H9 (cell line): ENCODE measurements at regions not wholly inside any gene's neighbourhood (a gene's known extent, or its start where the extent isn't known, plus 50 kb on each side); places are given as distances from the start of the nearest gene placed in this dataset.

ENCODE experiments used
- DNase-seq: peaks from one replicate; pipeline ENCODE4 v3.0.0-alpha.2; 2017
- H2AFZ ChIP-seq: one replicate; pipeline ENCODE4 v1.6.1; 2013; ENCODE audit warnings: mild to moderate bottlenecking, low read length, control low read depth, moderate library complexity
- H2AK5ac ChIP-seq: 2 replicates; pipeline ENCODE4 v1.6.1; 2013; ENCODE audit warnings: low read length, control low read depth, mixed read lengths; ENCODE audit not compliant: insufficient read length
- H2BK120ac ChIP-seq: one replicate; pipeline ENCODE4 v1.6.1; 2013; ENCODE audit warnings: low read depth, mild to moderate bottlenecking, low read length, control low read depth, inconsistent platforms; ENCODE audit not compliant: poor library complexity, severe bottlenecking
- H2BK12ac ChIP-seq: 2 replicates; pipeline ENCODE4 v1.6.1; 2013; ENCODE audit warnings: low read length, control low read depth, mixed read lengths, low read depth; ENCODE audit not compliant: insufficient read length
- H2BK15ac ChIP-seq: 2 replicates; pipeline ENCODE4 v1.6.1; 2013; ENCODE audit warnings: low read depth, low read length, control low read depth
- H2BK20ac ChIP-seq: one replicate; pipeline ENCODE4 v1.6.1; 2013; ENCODE audit warnings: low read depth, mild to moderate bottlenecking, low read length, control low read depth, inconsistent platforms; ENCODE audit not compliant: poor library complexity, severe bottlenecking
- H2BK5ac ChIP-seq: 2 replicates; pipeline ENCODE4 v1.6.1; 2013; ENCODE audit warnings: low read length, control low read depth, mixed read lengths; ENCODE audit not compliant: insufficient read length
- H3K14ac ChIP-seq: 2 replicates; pipeline ENCODE4 v1.6.1; 2013; ENCODE audit warnings: low read length, control low read depth; ENCODE audit not compliant: insufficient read depth
- H3K18ac ChIP-seq: 2 replicates; pipeline ENCODE4 v1.6.1; 2013; ENCODE audit warnings: low read depth, mild to moderate bottlenecking, mixed read lengths, low read length, control low read depth; ENCODE audit not compliant: insufficient read length
- H3K23ac ChIP-seq: 2 replicates; pipeline ENCODE4 v1.6.1; 2013; ENCODE audit warnings: low read length, control low read depth, mixed read lengths, low read depth; ENCODE audit not compliant: insufficient read length
- H3K23me2 ChIP-seq: 2 replicates; pipeline ENCODE4 v1.6.1; 2013; ENCODE audit warnings: low read depth, mild to moderate bottlenecking, mixed read lengths, low read length, control low read depth; ENCODE audit not compliant: insufficient read length, poor library complexity, severe bottlenecking
- H3K27ac ChIP-seq: 2 replicates; pipeline ENCODE4 v1.5.1; 2013; ENCODE audit warnings: low read length, control low read depth, mixed read lengths, low read depth; ENCODE audit not compliant: insufficient read length
- H3K27me3 ChIP-seq: 2 replicates; pipeline ENCODE4 v1.6.1; 2013; ENCODE audit warnings: low read length, control low read depth, inconsistent platforms; ENCODE audit not compliant: insufficient read depth
- H3K4ac ChIP-seq: 2 replicates; pipeline ENCODE4 v1.6.1; 2013; ENCODE audit warnings: low read depth, mild to moderate bottlenecking, control low read depth, inconsistent platforms, low read length, moderate library complexity
- H3K4me1 ChIP-seq: 2 replicates; pipeline ENCODE4 v1.6.1; 2013; ENCODE audit warnings: low read length, control low read depth, inconsistent platforms; ENCODE audit not compliant: insufficient read depth
- H3K4me2 ChIP-seq: 2 replicates; pipeline ENCODE4 v1.6.1; 2013; ENCODE audit warnings: low read length, control low read depth, mixed read lengths; ENCODE audit not compliant: insufficient read length, insufficient read depth
- H3K56ac ChIP-seq: 2 replicates; pipeline ENCODE4 v1.6.1; 2013; ENCODE audit warnings: low read depth, mild to moderate bottlenecking, mixed read lengths, low read length, control low read depth; ENCODE audit not compliant: insufficient read length
- H3K79me1 ChIP-seq: 2 replicates; pipeline ENCODE4 v1.6.1; 2013; ENCODE audit warnings: low read depth, mild to moderate bottlenecking, moderate library complexity, low read length, control low read depth, inconsistent platforms; ENCODE audit not compliant: insufficient read depth, poor library complexity, severe bottlenecking
- H3K79me2 ChIP-seq: 2 replicates; pipeline ENCODE4 v1.6.1; 2013; ENCODE audit warnings: low read length, control low read depth, inconsistent platforms; ENCODE audit not compliant: insufficient read depth
- H3K9ac ChIP-seq: 2 replicates; pipeline ENCODE4 v1.6.1; 2013; ENCODE audit warnings: low read length, control low read depth, mixed read lengths; ENCODE audit not compliant: insufficient read length; ENCODE audit errors: extremely low read depth
- H3K9me3 ChIP-seq: one replicate; pipeline ENCODE4 v1.6.1; 2013; ENCODE audit warnings: low read depth, low read length, inconsistent platforms; ENCODE audit not compliant: control insufficient read depth
- H3T11ph ChIP-seq: one replicate; pipeline ENCODE4 v1.6.1; 2013; ENCODE audit warnings: mild to moderate bottlenecking, low read length, control low read depth, inconsistent platforms
- H4K20me1 ChIP-seq: one replicate; pipeline ENCODE4 v1.6.1; 2013; ENCODE audit not compliant: control insufficient read depth, insufficient read length, insufficient read depth
- H4K5ac ChIP-seq: 2 replicates; pipeline ENCODE4 v1.6.1; 2013; ENCODE audit warnings: low read depth, mild to moderate bottlenecking, mixed read lengths, low read length, control low read depth; ENCODE audit not compliant: insufficient read length
- H4K8ac ChIP-seq: replicated peaks from 2 replicates; pipeline ENCODE4 v1.6.1; 2013; ENCODE audit warnings: low read length, control low read depth, mixed read lengths, low read depth; ENCODE audit not compliant: insufficient read length
- H4K91ac ChIP-seq: 2 replicates; pipeline ENCODE4 v1.6.1; 2013; ENCODE audit warnings: low read depth, mild to moderate bottlenecking, moderate library complexity, mixed read lengths, low read length, control low read depth; ENCODE audit not compliant: insufficient read length
- H3K27ac Mint-ChIP-seq, 3 experiments: 2 replicates in 2 of 3; 3 replicates in 1 of 3; pipeline ENCODE4 v1.8.0; 2020 to 2021; ENCODE audit warnings: mixed read lengths in 3 of 3, mild to moderate bottlenecking in 1 of 3, moderate library complexity in 1 of 3
- H3K27me3 Mint-ChIP-seq: 2 replicates; pipeline ENCODE4 v1.8.0; 2021; ENCODE audit warnings: low read depth, mild to moderate bottlenecking, moderate library complexity, mixed read lengths
- H3K36me3 Mint-ChIP-seq, 3 experiments: 2 replicates in 2 of 3; 3 replicates in 1 of 3; pipeline ENCODE4 v1.8.0; 2020 to 2021; ENCODE audit warnings: low read depth in 3 of 3, mixed read lengths in 3 of 3; ENCODE audit not compliant: insufficient read depth in 1 of 3
- H3K4me1 Mint-ChIP-seq, 2 experiments: 2 replicates each; pipeline ENCODE4 v1.8.0; 2020; ENCODE audit warnings: mixed read lengths in 2 of 2
- H3K4me3 Mint-ChIP-seq, 2 experiments: 2 replicates in 1 of 2; 3 replicates in 1 of 2; pipeline ENCODE4 v1.8.0; 2020 to 2021; ENCODE audit warnings: mild to moderate bottlenecking in 2 of 2, mixed read lengths in 2 of 2, moderate library complexity in 1 of 2
- H3K9me3 Mint-ChIP-seq, 2 experiments: 2 replicates in 1 of 2; 3 replicates in 1 of 2; pipeline ENCODE4 v1.8.0; 2020; ENCODE audit warnings: mild to moderate bottlenecking in 2 of 2, mixed read lengths in 2 of 2, moderate library complexity in 1 of 2
- WGBS: extraction: QIAGEN DNeasy Blood & Tissue Kit; methylation state at CpG from one replicate; pipeline ENCODE4 v1.1.7; 2013; ENCODE audit warnings: missing lambda C conversion rate, low lambda C conversion rate, mixed read lengths; ENCODE audit not compliant: insufficient read length; ENCODE audit errors: extremely low coverage; 5-methylcytosine and 5-hydroxymethylcytosine counted together
- TF ChIP-seq, protein P1 (sequence below): fragments of 200-600 bp; sonication (generic); conservative IDR thresholded peaks from 3 replicates; pipeline ENCODE4 v1.8.0; 2021; ENCODE audit warnings: antibody characterized with exemption, mild to moderate bottlenecking

DNA sequence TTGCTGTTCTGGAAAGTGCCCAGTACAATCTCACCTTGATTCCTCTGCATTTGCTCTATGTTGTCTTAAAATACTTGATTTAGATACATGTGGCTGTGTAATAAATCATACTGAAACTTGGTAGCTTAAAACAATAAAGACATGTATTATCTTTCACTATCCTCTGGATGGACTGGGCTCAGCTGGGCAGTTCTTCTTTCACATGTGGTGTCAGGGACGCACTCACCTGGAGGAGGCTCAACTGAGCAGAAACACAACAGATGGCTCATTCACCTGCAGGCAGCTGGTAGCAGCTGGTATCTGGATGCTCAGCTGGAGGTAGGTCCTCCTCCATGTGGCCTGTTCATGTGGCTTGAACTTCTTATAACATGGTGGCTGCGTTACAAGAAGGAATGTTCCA is 563.8 kb upstream of the FRG1 start:
- H3K4me3 Mint-ChIP-seq, result no peak overlapping the region
- Histone ChIP-seq H3K4me1 (no peaks in the 10 kb centered on the region), H3T11ph (no peak overlapping the region), H3K4ac (no peak overlapping the region), H3K79me2 (no peaks in the 10 kb centered on the region), H3K79me1 (no peaks in the 10 kb centered on the region), H2BK15ac (no peak overlapping the region), H3K27ac (no peak overlapping the region), H3K23ac (no peak overlapping the region), H4K20me1 (no peaks in the 10 kb centered on the region), H4K5ac (no peak overlapping the region), H4K8ac (no peak overlapping the region), H3K23me2 (no peaks in the 10 kb centered on the region), H3K9me3 (peaks cover 30% of the 10 kb centered on the region), H3K56ac (no peak overlapping the region), H2AFZ (no peak overlapping the region), H2BK120ac (no peak overlapping the region), H3K27me3 (no peaks in the 10 kb centered on the region), H3K4me2 (no peak overlapping the region), H3K14ac (no peak overlapping the region), H2AK5ac (no peak overlapping the region), H2BK20ac (no peak overlapping the region), H3K18ac (no peak overlapping the region), H3K9ac (no peak overlapping the region), H2BK12ac (no peak overlapping the region), H2BK5ac (no peak overlapping the region), H4K91ac (no peak overlapping the region)
- H3K9me3 Mint-ChIP-seq, result peaks cover 54 to 82% of the 10 kb centered on the region in 2 experiments
- DNase-seq, result no peak
- TF ChIP-seq, protein P1, sequence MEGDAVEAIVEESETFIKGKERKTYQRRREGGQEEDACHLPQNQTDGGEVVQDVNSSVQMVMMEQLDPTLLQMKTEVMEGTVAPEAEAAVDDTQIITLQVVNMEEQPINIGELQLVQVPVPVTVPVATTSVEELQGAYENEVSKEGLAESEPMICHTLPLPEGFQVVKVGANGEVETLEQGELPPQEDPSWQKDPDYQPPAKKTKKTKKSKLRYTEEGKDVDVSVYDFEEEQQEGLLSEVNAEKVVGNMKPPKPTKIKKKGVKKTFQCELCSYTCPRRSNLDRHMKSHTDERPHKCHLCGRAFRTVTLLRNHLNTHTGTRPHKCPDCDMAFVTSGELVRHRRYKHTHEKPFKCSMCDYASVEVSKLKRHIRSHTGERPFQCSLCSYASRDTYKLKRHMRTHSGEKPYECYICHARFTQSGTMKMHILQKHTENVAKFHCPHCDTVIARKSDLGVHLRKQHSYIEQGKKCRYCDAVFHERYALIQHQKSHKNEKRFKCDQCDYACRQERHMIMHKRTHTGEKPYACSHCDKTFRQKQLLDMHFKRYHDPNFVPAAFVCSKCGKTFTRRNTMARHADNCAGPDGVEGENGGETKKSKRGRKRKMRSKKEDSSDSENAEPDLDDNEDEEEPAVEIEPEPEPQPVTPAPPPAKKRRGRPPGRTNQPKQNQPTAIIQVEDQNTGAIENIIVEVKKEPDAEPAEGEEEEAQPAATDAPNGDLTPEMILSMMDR, result no peak
- no CpG with 5 or more reads among the region's 2 CpGs for WGBS
- H3K4me1 Mint-ChIP-seq, result no peaks in the 10 kb centered on the region
- no peak overlapping the region for H3K27ac Mint-ChIP-seq
- H3K27me3 Mint-ChIP-seq, result peaks cover 1% of the 10 kb centered on the region; the same call in 1 of the 2 replicates
- H3K36me3 Mint-ChIP-seq, result peaks cover 4 to 8% (median 6%) of the 10 kb centered on the region in 3 experiments; a peak in 5 of 7 replicates
